ENCODE measurements at regions not wholly inside any gene's neighbourhood (a gene's known extent, or its start where the extent isn't known, plus 50 kb on each side); places are given as distances from the start of the nearest gene placed in this dataset.

DNA sequence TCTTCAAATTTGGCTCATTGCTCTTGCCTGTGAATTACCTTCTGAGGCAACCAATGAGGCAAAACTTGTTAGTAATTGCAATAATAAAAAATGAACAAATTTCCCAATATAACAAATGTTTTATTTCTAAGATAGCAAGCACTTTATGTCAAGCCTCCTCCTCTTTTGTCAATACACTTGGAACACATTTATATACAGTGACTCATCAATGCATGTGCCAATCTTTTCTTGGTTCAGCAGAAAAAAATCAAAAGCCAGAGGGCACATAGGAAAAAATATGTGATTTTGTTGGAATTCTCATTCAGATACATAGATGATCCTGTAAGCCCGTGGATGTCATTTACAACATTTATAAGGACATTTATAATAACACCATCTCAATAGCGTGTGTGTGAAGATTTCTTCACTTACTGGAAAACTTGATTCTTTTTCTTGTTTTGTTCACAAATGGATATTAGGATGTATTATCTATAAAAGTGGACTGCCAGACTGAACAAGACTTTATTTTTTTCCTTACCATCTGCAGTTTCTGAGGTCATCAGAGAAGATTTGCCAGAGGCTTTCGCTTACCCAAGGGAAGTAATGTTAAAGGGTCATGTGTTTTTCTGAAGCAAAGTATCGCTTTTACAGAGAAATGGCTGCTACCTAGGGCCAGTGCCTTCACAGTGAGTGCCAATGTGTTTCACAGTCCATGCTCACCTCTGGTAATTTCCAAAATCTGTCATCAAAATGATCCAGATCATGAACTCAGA is 645.7 kb upstream of the PTBP2 start:
- TF ChIP-seq CTCF (IDR thresholded peaks at IDR 0.05; ENCODE audit: low read depth, low read length, missing input control) (no peak), RAD21 (IDR thresholded peaks at IDR 0.05) (no peak), GABPA (IDR thresholded peaks at IDR 0.05 in 1 of 2, conservative IDR thresholded peaks at IDR 0.05 in 1 of 2) (no peak), EGR1 (IDR thresholded peaks at IDR 0.05; ENCODE audit: low read depth in 2 of 2) (no peak), SP1 (IDR thresholded peaks at IDR 0.05) (no peak), TAF1 (conservative IDR thresholded peaks at IDR 0.05) (no peak), JUND (IDR thresholded peaks at IDR 0.05) (no peak), HNF4G (IDR thresholded peaks at IDR 0.05) (no peak), YY1 (IDR thresholded peaks at IDR 0.05) (no peak), RXRA (IDR thresholded peaks at IDR 0.05) (no peak), REST (IDR thresholded peaks at IDR 0.05) (no peak)
- TF ChIP-seq, protein P1, sequence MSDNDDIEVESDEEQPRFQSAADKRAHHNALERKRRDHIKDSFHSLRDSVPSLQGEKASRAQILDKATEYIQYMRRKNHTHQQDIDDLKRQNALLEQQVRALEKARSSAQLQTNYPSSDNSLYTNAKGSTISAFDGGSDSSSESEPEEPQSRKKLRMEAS (IDR thresholded peaks at IDR 0.05) = no peak
- TF ChIP-seq, protein P2, sequence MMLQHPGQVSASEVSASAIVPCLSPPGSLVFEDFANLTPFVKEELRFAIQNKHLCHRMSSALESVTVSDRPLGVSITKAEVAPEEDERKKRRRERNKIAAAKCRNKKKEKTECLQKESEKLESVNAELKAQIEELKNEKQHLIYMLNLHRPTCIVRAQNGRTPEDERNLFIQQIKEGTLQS (IDR thresholded peaks at IDR 0.05) = no peak

Data from liver (tissue), 3 donors.